ENCODE measurements at regions not wholly inside any gene's neighbourhood (a gene's known extent, or its start where the extent isn't known, plus 50 kb on each side); places are given as distances from the start of the nearest gene placed in this dataset.
A peak's percentile ranks its signal among the peaks of the same experiment; 100 is the strongest.

GRCh38 chr17:77408284-77408683 is 267.5 kb downstream of the SEC14L1 start:
- DNase-seq: no peak
- Histone ChIP-seq H3K4me1 (ENCODE audit: insufficient read depth, low read length) (peaks cover 45% of the 10 kb centered on the region), H3K4me3 (ENCODE audit: low read length) (no peak overlapping the region), H3K27ac (ENCODE audit: low read length) (no peak overlapping the region), H3K79me2 (ENCODE audit: low read length) (peaks cover 88% of the 10 kb centered on the region), H3K27me3 (ENCODE audit: low read length) (no peaks in the 10 kb centered on the region), H3F3A (ENCODE audit: low read length, unreplicated experiment) (peaks cover 5% of the 10 kb centered on the region), H3K4me2 (ENCODE audit: low read length) (no peak overlapping the region), H2AFZ (ENCODE audit: low read length) (no peak overlapping the region), H3K9me3 (ENCODE audit: low read length) (no peaks in the 10 kb centered on the region), H4K20me1 (ENCODE audit: low read length) (no peaks in the 10 kb centered on the region), H3K9ac (ENCODE audit: low read length) (no peak overlapping the region), H3K36me3 (ENCODE audit: low read depth, low read length) (peaks cover 8% of the 10 kb centered on the region; the same call in 1 of the 2 replicates), H3K9me2 (replicated peaks; ENCODE audit: low read length) (no peaks in the 10 kb centered on the region)
- CTCF ChIA-PET: no interaction called here
- POLR2A ChIA-PET (ENCODE audit: unreplicated experiment): no interaction called here
- intact Hi-C loops (cut with micrococcal nuclease): no loop called here
- no peak for ATAC-seq
- TF ChIP-seq, protein P1, sequence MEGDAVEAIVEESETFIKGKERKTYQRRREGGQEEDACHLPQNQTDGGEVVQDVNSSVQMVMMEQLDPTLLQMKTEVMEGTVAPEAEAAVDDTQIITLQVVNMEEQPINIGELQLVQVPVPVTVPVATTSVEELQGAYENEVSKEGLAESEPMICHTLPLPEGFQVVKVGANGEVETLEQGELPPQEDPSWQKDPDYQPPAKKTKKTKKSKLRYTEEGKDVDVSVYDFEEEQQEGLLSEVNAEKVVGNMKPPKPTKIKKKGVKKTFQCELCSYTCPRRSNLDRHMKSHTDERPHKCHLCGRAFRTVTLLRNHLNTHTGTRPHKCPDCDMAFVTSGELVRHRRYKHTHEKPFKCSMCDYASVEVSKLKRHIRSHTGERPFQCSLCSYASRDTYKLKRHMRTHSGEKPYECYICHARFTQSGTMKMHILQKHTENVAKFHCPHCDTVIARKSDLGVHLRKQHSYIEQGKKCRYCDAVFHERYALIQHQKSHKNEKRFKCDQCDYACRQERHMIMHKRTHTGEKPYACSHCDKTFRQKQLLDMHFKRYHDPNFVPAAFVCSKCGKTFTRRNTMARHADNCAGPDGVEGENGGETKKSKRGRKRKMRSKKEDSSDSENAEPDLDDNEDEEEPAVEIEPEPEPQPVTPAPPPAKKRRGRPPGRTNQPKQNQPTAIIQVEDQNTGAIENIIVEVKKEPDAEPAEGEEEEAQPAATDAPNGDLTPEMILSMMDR (conservative IDR thresholded peaks at IDR 0.05; ENCODE audit: low read depth, low read length): no peak
- TF ChIP-seq EZH2phosphoT487 (IDR thresholded peaks at IDR 0.05; ENCODE audit: borderline replicate concordance, low read length): no peak
- TF ChIP-seq EZH2 (IDR thresholded peaks at IDR 0.05; ENCODE audit: low read length, unreplicated experiment): no peak
- BruUV-seq (replicated peaks): no TSS peak

DNA sequence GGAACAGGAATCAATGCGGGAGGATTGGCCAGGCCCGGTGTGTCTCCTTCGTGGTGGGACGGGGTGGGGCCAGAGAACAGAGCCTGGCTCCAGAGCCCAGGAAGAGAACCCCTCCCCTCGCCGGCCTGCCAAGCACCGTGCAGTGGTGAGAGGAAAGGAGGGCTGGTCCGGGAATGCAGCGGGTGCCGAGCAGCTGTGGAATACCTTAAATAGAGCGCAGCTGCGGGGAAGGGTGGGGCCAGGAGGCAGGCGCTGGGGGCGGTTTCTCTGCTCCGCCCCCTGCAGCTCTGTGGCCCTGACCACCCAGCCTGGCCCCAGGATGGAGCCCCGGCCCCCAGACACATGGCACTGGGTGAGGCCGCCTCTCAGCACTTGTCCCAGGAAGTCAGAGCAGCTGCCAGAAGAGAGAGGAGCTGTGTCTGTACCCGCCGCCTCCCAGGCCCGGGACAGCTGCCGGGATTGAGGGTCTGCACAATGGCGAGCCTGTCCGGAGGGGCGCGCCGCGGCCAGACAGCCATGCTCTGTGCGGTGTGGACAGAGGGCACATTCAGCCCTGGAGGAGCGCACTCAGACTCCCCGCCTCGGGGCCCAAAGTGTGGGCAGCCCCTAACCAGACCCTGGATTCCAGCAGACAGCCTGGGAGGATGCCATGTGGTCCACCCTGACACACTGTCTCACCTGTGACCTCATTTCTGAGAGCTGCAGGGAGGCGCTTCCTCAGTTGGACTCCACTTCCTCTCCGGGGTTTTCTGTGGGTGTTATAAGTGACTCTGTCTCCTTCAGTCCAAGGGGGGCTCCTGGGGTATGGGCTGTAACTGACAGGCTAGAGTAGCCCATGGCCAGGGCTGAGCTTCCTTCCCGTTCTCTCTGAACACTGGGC is 268.8 kb downstream of the SEC14L1 start:
- Histone ChIP-seq H3K4me3 (ENCODE audit: low read length) (no peak overlapping the region), H4K20me1 (ENCODE audit: low read length) (no peaks in the 10 kb centered on the region)
- POLR2A ChIA-PET (ENCODE audit: unreplicated experiment): no interaction called here

More for the DNA sequence above, 268.8 kb downstream of the SEC14L1 start:
- Histone ChIP-seq H3K9me3 (ENCODE audit: low read length) (no peaks in the 10 kb centered on the region), H3K36me3 (ENCODE audit: low read depth, low read length) (no peaks in the 10 kb centered on the region; the same call in 1 of the 2 replicates), H3K27me3 (ENCODE audit: low read length) (no peaks in the 10 kb centered on the region), H3K4me1 (ENCODE audit: insufficient read depth, low read length) (peaks cover 34% of the 10 kb centered on the region), H3K9me2 (replicated peaks; ENCODE audit: low read length) (no peaks in the 10 kb centered on the region), H3K9ac (ENCODE audit: low read length) (peak overlapping the region; percentile 76; the same call in 1 of the 2 replicates), H3F3A (ENCODE audit: low read length, unreplicated experiment) (peaks cover 5% of the 10 kb centered on the region), H3K79me2 (ENCODE audit: low read length) (peaks cover 88% of the 10 kb centered on the region), H3K27ac (ENCODE audit: low read length) (peak overlapping the region; percentile 91), H2AFZ (ENCODE audit: low read length) (no peak overlapping the region), H3K4me2 (ENCODE audit: low read length) (no peak overlapping the region)
- no TSS peak for BruUV-seq (replicated peaks)
- intact Hi-C loops (cut with micrococcal nuclease): no loop called here
- no peak for TF ChIP-seq EZH2phosphoT487 (IDR thresholded peaks at IDR 0.05; ENCODE audit: borderline replicate concordance, low read length)
- TF ChIP-seq, protein P1 (conservative IDR thresholded peaks at IDR 0.05; ENCODE audit: low read depth, low read length): no peak
- no peak for TF ChIP-seq EZH2 (IDR thresholded peaks at IDR 0.05; ENCODE audit: low read length, unreplicated experiment)
- DNase-seq (no peak), ATAC-seq (no peak)
- CTCF ChIA-PET: no interaction called here

Measured in PC-3 (cell line).